ENCODE measurements at regions not wholly inside any gene's neighbourhood (a gene's known extent, or its start where the extent isn't known, plus 50 kb on each side); places are given as distances from the start of the nearest gene placed in this dataset.

GRCh38 chr3:148089171-148089570, 608.5 kb upstream of the AGTR1 start:
- H3K27me3 ChIP-seq (ENCODE audit: insufficient read depth) = no peaks in the 10 kb centered on the region
- H2AFZ ChIP-seq = no peak overlapping the region
- no peaks in the 10 kb centered on the region for H4K20me1 ChIP-seq (replicated peaks; ENCODE audit: insufficient read depth)
- no peak overlapping the region for H3K4me3 Mint-ChIP-seq
- H3K27ac ChIP-seq (ENCODE audit: low read depth) = no peak overlapping the region
- H3K4me1 ChIP-seq (ENCODE audit: insufficient read depth) = peaks cover 6% of the 10 kb centered on the region; the same call in 1 of the 2 replicates
- no peaks in the 10 kb centered on the region for H3K27me3 Mint-ChIP-seq (ENCODE audit: insufficient read depth, low read depth, poor library complexity)
- no peak overlapping the region for H3K27ac Mint-ChIP-seq
- no peak overlapping the region for H3K4me2 ChIP-seq
- no peaks in the 10 kb centered on the region for H3K36me3 ChIP-seq (ENCODE audit: insufficient read depth)
- no peak overlapping the region for H3K4me3 ChIP-seq
- H3F3A ChIP-seq (replicated peaks; ENCODE audit: low read depth) = no peaks in the 10 kb centered on the region
- H3K9me3 Mint-ChIP-seq = no peaks in the 10 kb centered on the region
- no peaks in the 10 kb centered on the region for H3K79me2 ChIP-seq (replicated peaks; ENCODE audit: insufficient read depth)
- no peak for ATAC-seq
- no peak for DNase-seq (ENCODE audit: low spot score)
- H3K36me3 Mint-ChIP-seq (ENCODE audit: low read depth) = no peaks in the 10 kb centered on the region
- H3K9me2 ChIP-seq (ENCODE audit: insufficient read depth) = no peaks in the 10 kb centered on the region
- peaks cover 7% of the 10 kb centered on the region; the same call in 1 of the 3 replicates for H3K4me1 Mint-ChIP-seq
- no peak for TF ChIP-seq JUNB (IDR thresholded peaks at IDR 0.05; ENCODE audit: unreplicated experiment)
- no peak for TF ChIP-seq STAT1 (IDR thresholded peaks at IDR 0.05; ENCODE audit: unreplicated experiment)
- TF ChIP-seq POLR2AphosphoS5 (IDR thresholded peaks at IDR 0.05; ENCODE audit: low read depth) = no peak
- TF ChIP-seq EZH2phosphoT487 (IDR thresholded peaks at IDR 0.05; ENCODE audit: unreplicated experiment) = no peak
- no peak for TF ChIP-seq ZNF114 (CRISPR knock-in tag; IDR thresholded peaks at IDR 0.05)
- TF ChIP-seq ZNF462 (CRISPR knock-in tag; IDR thresholded peaks at IDR 0.05) = no peak

- Histone ChIP-seq H3K79me2 (replicated peaks; ENCODE audit: insufficient read depth) (no peaks in the 10 kb centered on the region), H4K20me1 (replicated peaks; ENCODE audit: insufficient read depth) (no peaks in the 10 kb centered on the region), H3K27me3 (ENCODE audit: insufficient read depth) (no peaks in the 10 kb centered on the region), H3K9me2 (ENCODE audit: insufficient read depth) (no peaks in the 10 kb centered on the region), H2AFZ (no peak overlapping the region), H3K4me2 (no peak overlapping the region), H3K27ac (ENCODE audit: low read depth) (no peak overlapping the region), H3K36me3 (ENCODE audit: insufficient read depth) (no peaks in the 10 kb centered on the region), H3F3A (replicated peaks; ENCODE audit: low read depth) (no peaks in the 10 kb centered on the region), H3K4me3 (no peak overlapping the region), H3K4me1 (ENCODE audit: insufficient read depth) (peaks cover 11% of the 10 kb centered on the region)
- no peak overlapping the region for H3K4me3 Mint-ChIP-seq
- no peak for ATAC-seq
- H3K27ac Mint-ChIP-seq = no peak overlapping the region; the same call in 1 of the 2 replicates
- peaks cover 10% of the 10 kb centered on the region; the same call in 2 of the 3 replicates for H3K4me1 Mint-ChIP-seq
- H3K9me3 Mint-ChIP-seq = no peaks in the 10 kb centered on the region
- no peaks in the 10 kb centered on the region for H3K36me3 Mint-ChIP-seq (ENCODE audit: low read depth)
- no peak for DNase-seq (ENCODE audit: low spot score)
- no peaks in the 10 kb centered on the region for H3K27me3 Mint-ChIP-seq (ENCODE audit: insufficient read depth, low read depth, poor library complexity)
- TF ChIP-seq REST (IDR thresholded peaks at IDR 0.05; ENCODE audit: unreplicated experiment) (no peak), ZNF114 (CRISPR knock-in tag; IDR thresholded peaks at IDR 0.05) (no peak), STAT1 (IDR thresholded peaks at IDR 0.05; ENCODE audit: unreplicated experiment) (no peak), CTCF (conservative IDR thresholded peaks at IDR 0.05; ENCODE audit: low read depth in 2 of 2) (no peak), JUNB (IDR thresholded peaks at IDR 0.05; ENCODE audit: unreplicated experiment) (no peak), ZNF331 (CRISPR knock-in tag; IDR thresholded peaks at IDR 0.05; ENCODE audit: low read depth) (no peak), EZH2 (IDR thresholded peaks at IDR 0.05; ENCODE audit: low read depth, unreplicated experiment) (no peak), CREB1 (CRISPR knock-in tag; IDR thresholded peaks at IDR 0.05; ENCODE audit: low read depth) (no peak)
Observed at GRCh38 chr3:148090156-148090555, 607.5 kb upstream of the AGTR1 start.

Measured in GM23338 (cell line).